ENCODE measurements at regions not wholly inside any gene's neighbourhood (a gene's known extent, or its start where the extent isn't known, plus 50 kb on each side); places are given as distances from the start of the nearest gene placed in this dataset.

DNA sequence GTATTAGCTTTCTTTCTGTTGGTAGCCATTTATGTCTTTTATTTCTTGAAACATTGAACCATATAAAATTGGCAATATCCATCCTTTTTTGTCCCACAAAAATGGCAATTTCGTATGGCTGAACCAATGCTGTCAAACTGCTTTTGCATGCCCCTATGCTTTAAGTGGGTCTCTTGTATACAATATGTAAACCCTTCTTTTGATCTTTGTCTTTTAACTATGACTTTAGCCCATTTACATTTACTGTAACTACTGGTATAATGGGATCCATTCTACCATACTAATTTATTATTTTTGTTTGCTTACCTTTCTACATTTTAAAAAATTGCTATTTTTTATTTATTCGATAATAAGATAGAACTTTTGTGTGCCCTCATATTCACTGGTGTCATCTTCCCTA lies 93.4 kb downstream of the TENT4A start:
- Histone ChIP-seq H3K27me3 (replicated peaks; ENCODE audit: insufficient read depth) (no peaks in the 10 kb centered on the region), H3K27ac (no peak overlapping the region), H3K4me3 (no peak overlapping the region), H3K4me1 (replicated peaks) (no peaks in the 10 kb centered on the region), H3K36me3 (no peaks in the 10 kb centered on the region), H3K9me3 (no peaks in the 10 kb centered on the region)
- TF ChIP-seq POLR2AphosphoS5 (IDR thresholded peaks at IDR 0.05) (no peak), POLR2A (IDR thresholded peaks at IDR 0.05) (no peak)
- TF ChIP-seq, protein P1, sequence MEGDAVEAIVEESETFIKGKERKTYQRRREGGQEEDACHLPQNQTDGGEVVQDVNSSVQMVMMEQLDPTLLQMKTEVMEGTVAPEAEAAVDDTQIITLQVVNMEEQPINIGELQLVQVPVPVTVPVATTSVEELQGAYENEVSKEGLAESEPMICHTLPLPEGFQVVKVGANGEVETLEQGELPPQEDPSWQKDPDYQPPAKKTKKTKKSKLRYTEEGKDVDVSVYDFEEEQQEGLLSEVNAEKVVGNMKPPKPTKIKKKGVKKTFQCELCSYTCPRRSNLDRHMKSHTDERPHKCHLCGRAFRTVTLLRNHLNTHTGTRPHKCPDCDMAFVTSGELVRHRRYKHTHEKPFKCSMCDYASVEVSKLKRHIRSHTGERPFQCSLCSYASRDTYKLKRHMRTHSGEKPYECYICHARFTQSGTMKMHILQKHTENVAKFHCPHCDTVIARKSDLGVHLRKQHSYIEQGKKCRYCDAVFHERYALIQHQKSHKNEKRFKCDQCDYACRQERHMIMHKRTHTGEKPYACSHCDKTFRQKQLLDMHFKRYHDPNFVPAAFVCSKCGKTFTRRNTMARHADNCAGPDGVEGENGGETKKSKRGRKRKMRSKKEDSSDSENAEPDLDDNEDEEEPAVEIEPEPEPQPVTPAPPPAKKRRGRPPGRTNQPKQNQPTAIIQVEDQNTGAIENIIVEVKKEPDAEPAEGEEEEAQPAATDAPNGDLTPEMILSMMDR (IDR thresholded peaks at IDR 0.05), result no peak
- intact Hi-C loops (cut with DNase I), result no loop called here
- DNase-seq (ENCODE audit: low spot score), result no peak
- WGBS, result 84% methylated on average over 2 of the region's 2 CpGs

DNA sequence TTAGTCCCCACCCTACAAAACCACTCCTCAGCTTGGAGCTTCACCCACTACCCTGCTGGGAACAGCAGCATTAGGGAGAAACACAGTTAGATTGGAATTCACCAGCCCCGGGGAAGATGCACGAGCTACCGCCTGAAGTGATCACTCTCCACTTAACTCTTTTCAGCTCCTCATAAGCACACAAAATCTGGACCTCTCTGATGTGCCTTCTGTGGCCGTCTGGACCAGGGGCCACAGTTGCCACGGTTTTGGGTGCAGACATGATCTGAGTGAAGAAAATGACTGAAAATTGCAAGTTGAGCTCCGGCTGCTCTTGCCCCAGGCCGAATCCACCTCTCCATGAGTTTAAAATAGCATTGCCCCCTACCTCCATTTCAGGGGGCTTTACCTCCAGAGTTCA lies 95.2 kb downstream of the TENT4A start:
- H3K27me3 ChIP-seq (replicated peaks; ENCODE audit: insufficient read depth), result no peaks in the 10 kb centered on the region
- H3K36me3 ChIP-seq, result no peaks in the 10 kb centered on the region
- no peaks in the 10 kb centered on the region for H3K9me3 ChIP-seq
- WGBS, result 89% methylated on average over 7 of the region's 7 CpGs
- DNase-seq (ENCODE audit: low spot score), result no peak
- H3K27ac ChIP-seq, result no peak overlapping the region
- no peak for TF ChIP-seq POLR2A (IDR thresholded peaks at IDR 0.05)
- TF ChIP-seq POLR2AphosphoS5 (IDR thresholded peaks at IDR 0.05), result no peak
- TF ChIP-seq, protein P1 (IDR thresholded peaks at IDR 0.05), result no peak
- no peaks in the 10 kb centered on the region for H3K4me1 ChIP-seq (replicated peaks)
- intact Hi-C loops (cut with DNase I), result no loop called here
- H3K4me3 ChIP-seq, result no peak overlapping the region

DNA sequence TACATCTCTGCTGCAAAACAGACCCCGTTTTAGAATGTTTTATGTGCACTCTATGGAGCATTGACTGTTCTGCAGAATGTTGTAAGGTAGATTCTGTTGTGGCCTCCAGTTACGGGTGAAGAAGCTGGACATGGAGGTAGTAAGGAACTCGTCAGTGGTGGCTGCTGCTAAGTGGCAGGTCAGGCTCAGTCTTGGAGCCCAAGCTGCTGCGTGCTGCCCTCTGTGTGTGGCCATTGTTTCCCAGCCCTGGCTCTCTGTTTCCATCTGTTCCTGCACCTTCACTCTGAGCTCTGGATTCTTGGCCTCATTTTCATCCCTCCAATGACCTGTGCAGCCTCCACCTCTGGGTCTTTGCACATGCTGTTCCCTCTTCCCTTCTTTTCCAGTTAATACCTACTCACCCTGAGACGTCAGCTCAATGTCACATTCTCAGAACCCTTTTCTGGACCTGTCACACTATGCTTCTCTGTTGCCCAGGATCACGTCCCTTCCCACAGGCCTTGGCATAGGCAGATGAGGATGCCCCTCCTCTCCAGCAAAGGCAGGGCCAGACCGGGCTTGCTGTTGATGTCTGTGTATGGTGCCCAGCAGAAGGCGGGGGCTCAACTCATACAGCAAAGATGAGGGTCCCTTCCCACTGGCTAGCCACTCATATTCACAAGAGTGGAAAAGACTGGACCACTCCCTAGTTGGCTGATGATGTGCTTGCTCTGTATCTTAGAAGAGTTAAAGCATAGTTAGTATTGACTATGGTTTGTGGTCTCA lies 97.6 kb downstream of the TENT4A start:
- no peaks in the 10 kb centered on the region for H3K9me3 ChIP-seq
- 92% methylated on average over 8 of the region's 8 CpGs for WGBS
- no peak overlapping the region for H3K27ac ChIP-seq
- no peaks in the 10 kb centered on the region for H3K27me3 ChIP-seq (replicated peaks; ENCODE audit: insufficient read depth)
- intact Hi-C loops (cut with DNase I), result no loop called here
- no peaks in the 10 kb centered on the region for H3K4me1 ChIP-seq (replicated peaks)
- no peak overlapping the region for H3K4me3 ChIP-seq
- TF ChIP-seq POLR2AphosphoS5 (IDR thresholded peaks at IDR 0.05) (no peak), POLR2A (IDR thresholded peaks at IDR 0.05) (no peak)
- TF ChIP-seq, protein P1 (IDR thresholded peaks at IDR 0.05), result no peak
- no peak for DNase-seq (ENCODE audit: low spot score)
- no peaks in the 10 kb centered on the region for H3K36me3 ChIP-seq

DNA sequence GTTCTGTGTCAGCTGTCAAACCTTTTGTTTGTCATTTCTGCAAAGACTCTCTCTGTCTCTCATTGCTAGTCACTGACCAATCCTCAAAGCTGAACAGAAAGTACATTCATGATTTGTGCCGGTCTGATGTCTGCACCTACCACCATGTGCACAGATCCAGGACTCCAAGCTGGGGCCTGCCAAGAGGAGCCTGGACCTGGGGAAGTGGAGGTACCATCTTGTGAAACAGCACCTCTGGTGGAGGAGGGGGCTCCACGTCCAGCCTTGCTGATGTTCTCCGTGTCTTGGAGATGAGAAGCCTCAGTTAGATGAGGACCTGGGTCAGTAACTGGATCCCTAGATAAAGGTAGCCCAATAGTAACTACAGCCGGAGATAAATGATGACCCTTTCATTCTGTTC lies 98.9 kb downstream of the TENT4A start:
- intact Hi-C loops (cut with DNase I), result no loop called here
- no peaks in the 10 kb centered on the region for H3K4me1 ChIP-seq (replicated peaks)
- WGBS, result 84% methylated on average over 4 of the region's 4 CpGs

More for the DNA sequence above, 98.9 kb downstream of the TENT4A start:
- Histone ChIP-seq H3K36me3 (no peaks in the 10 kb centered on the region), H3K27me3 (replicated peaks; ENCODE audit: insufficient read depth) (no peaks in the 10 kb centered on the region), H3K9me3 (no peaks in the 10 kb centered on the region), H3K27ac (no peak overlapping the region), H3K4me3 (no peak overlapping the region)
- TF ChIP-seq POLR2A (IDR thresholded peaks at IDR 0.05) (no peak), POLR2AphosphoS5 (IDR thresholded peaks at IDR 0.05) (no peak)
- TF ChIP-seq, protein P1 (IDR thresholded peaks at IDR 0.05), result no peak
- DNase-seq (ENCODE audit: low spot score), result no peak

Data from prostate gland (tissue), 2 donors.